ENCODE measurements at regions not wholly inside any gene's neighbourhood (a gene's known extent, or its start where the extent isn't known, plus 50 kb on each side); places are given as distances from the start of the nearest gene placed in this dataset.
"Not testable (repeated sequence)": the region's sequence is repeated elsewhere in the genome, so short reads cannot be mapped to it uniquely, and the experiment has no call there.

GRCh38 chr1:38758820-38759219, 100.8 kb downstream of the RRAGC start:
- no peak for DNase-seq (ENCODE audit: low read depth in 3 of 3)

- DNase-seq (ENCODE audit: low read depth in 3 of 3), result no peak
Observed at GRCh38 chr1:38746941-38747600, 112.5 kb downstream of the RRAGC start.

GRCh38 chr1:38746402-38746935, 113.1 kb downstream of the RRAGC start:
- DNase-seq (ENCODE audit: low read depth in 3 of 3), result no peak

GRCh38 chr1:38745476-38746401, 113.8 kb downstream of the RRAGC start:
- no peak for DNase-seq (ENCODE audit: low read depth in 3 of 3)

GRCh38 chr1:38744452-38745350, 114.9 kb downstream of the RRAGC start:
- no peak for DNase-seq (ENCODE audit: low read depth in 3 of 3)

- no peak for DNase-seq (ENCODE audit: low read depth in 3 of 3)
Observed at GRCh38 chr1:38743184-38743583, 116.4 kb downstream of the RRAGC start.

GRCh38 chr1:38741341-38741740, 118.2 kb downstream of the RRAGC start:
- DNase-seq (ENCODE audit: low read depth in 3 of 3), result no peak

- DNase-seq (ENCODE audit: low read depth in 3 of 3), result no peak
Observed at GRCh38 chr1:38740487-38740886, 119.1 kb downstream of the RRAGC start.

- no peak for DNase-seq (ENCODE audit: low read depth in 3 of 3)
Observed at GRCh38 chr1:38738207-38738606, 121.4 kb downstream of the RRAGC start.

- no peak for DNase-seq (ENCODE audit: low read depth in 3 of 3)
Observed at GRCh38 chr1:38736399-38736798, 123.2 kb downstream of the RRAGC start.

GRCh38 chr1:38735651-38736161, 123.9 kb downstream of the RRAGC start:
- no peak for DNase-seq (ENCODE audit: low read depth in 3 of 3)

GRCh38 chr1:38733761-38734160, 125.8 kb downstream of the RRAGC start:
- DNase-seq (ENCODE audit: low read depth in 3 of 3), result no peak

GRCh38 chr1:38730511-38731397, 128.8 kb downstream of the RRAGC start:
- no peak for DNase-seq (ENCODE audit: low read depth in 3 of 3)

GRCh38 chr1:38728585-38728908, 131.0 kb downstream of the RRAGC start:
- no peak for DNase-seq (ENCODE audit: low read depth in 3 of 3)

GRCh38 chr1:38727684-38728584, 131.6 kb downstream of the RRAGC start:
- DNase-seq (ENCODE audit: low read depth in 3 of 3), result no peak

GRCh38 chr1:38725321-38725961, 134.1 kb downstream of the RRAGC start:
- not testable (repeated sequence) for DNase-seq (ENCODE audit: low read depth in 3 of 3)

GRCh38 chr1:38724160-38725131, 135.1 kb downstream of the RRAGC start:
- no peak for DNase-seq (ENCODE audit: low read depth in 3 of 3)

GRCh38 chr1:38721816-38722215, 137.8 kb downstream of the RRAGC start:
- DNase-seq (ENCODE audit: low read depth in 3 of 3), result no peak

Data from stimulated activated CD4-positive, alpha-beta T cell treated with anti-CD3 and anti-CD28 coated beads, TNF-alpha, amount 100 ng/mL, for 48 hours (primary cell).